K562 (cell line): ENCODE measurements at regions not wholly inside any gene's neighbourhood (a gene's known extent, or its start where the extent isn't known, plus 50 kb on each side); places are given as distances from the start of the nearest gene placed in this dataset.

ENCODE experiments used
- ARID1B ChIP-seq: fragments of 450-650 bp; IDR thresholded peaks from 2 replicates; pipeline ENCODE4 v1.6.1; 2016; ENCODE audit warnings: antibody characterized with exemption, mild to moderate bottlenecking, inconsistent platforms
- CBX3 ChIP-seq, 2 experiments: IDR thresholded peaks; 1 replicate in 1 of 2; 2 replicates in 1 of 2; pipeline ENCODE4 v1.6.1; 2012; ENCODE audit warnings: inconsistent platforms in 2 of 2, low read length in 2 of 2, borderline replicate concordance in 1 of 2, control low read depth in 1 of 2
- DDX20 ChIP-seq: fragments of 450-650 bp; IDR thresholded peaks from 2 replicates; pipeline ENCODE4 v1.6.1; 2016; ENCODE audit warnings: missing genetic modification characterization, low read depth, mild to moderate bottlenecking, missing compliant biosample characterization, moderate library complexity
- ETV6 ChIP-seq, 3 experiments: fragments of 150-350 bp in 1 of 3; sonication (generic) in 1 of 3; formaldehyde crosslinking in 1 of 3; IDR thresholded peaks; 2 replicates each; pipeline versions ENCODE4 v1.6.1 to v1.8.0; 2014 to 2022; ENCODE audit warnings: borderline replicate concordance in 2 of 3, low read depth in 2 of 3, antibody characterized with exemption in 1 of 3, low read length in 1 of 3, mild to moderate bottlenecking in 1 of 3, missing genetic modification reagents in 1 of 3
- EZH2 ChIP-seq: IDR thresholded peaks from 2 replicates; pipeline ENCODE4 v1.6.1; 2012; ENCODE audit warnings: low read depth, mild to moderate bottlenecking, inconsistent platforms, low read length, borderline replicate concordance
- HDAC8 ChIP-seq: fragments of 450-650 bp; IDR thresholded peaks from 2 replicates; pipeline ENCODE4 v1.6.1; 2016; ENCODE audit warnings: mild to moderate bottlenecking, missing genetic modification characterization, moderate library complexity, missing compliant biosample characterization
- KAT7 ChIP-seq: sonication (generic); formaldehyde crosslinking; IDR thresholded peaks from 2 replicates; pipeline ENCODE4 v1.8.0; 2022; ENCODE audit warnings: missing genetic modification reagents, mild to moderate bottlenecking, borderline replicate concordance
- KDM5B ChIP-seq: fragments of 200-600 bp; sonication (generic); IDR thresholded peaks from 2 replicates; pipeline ENCODE4 v1.6.1; 2012; ENCODE audit warnings: low read depth, mild to moderate bottlenecking, moderate library complexity, low read length, control low read depth, inconsistent platforms; ENCODE audit not compliant: insufficient replicate concordance
- NR1H2 ChIP-seq: sonication (generic); formaldehyde crosslinking; IDR thresholded peaks from 2 replicates; pipeline ENCODE4 v1.4.0; 2020; ENCODE audit warnings: mild to moderate bottlenecking, missing genetic modification reagents
- RCOR1 ChIP-seq, 2 experiments: IDR thresholded peaks; 2 replicates each; pipeline ENCODE4 v1.6.1; 2012; ENCODE audit warnings: low read depth in 2 of 2, low read length in 2 of 2, borderline replicate concordance in 1 of 2, improper control_type of control experiment in 1 of 2
- RNF2 ChIP-seq: sonication (generic); IDR thresholded peaks from 2 replicates; pipeline ENCODE4 v1.6.1; 2016
- SIX5 ChIP-seq, 2 experiments: IDR thresholded peaks; 2 replicates each; pipeline ENCODE4 v1.6.1; 2011; ENCODE audit warnings: low read length in 2 of 2, borderline replicate concordance in 1 of 2, low read depth in 1 of 2, mild to moderate bottlenecking in 1 of 2, moderate library complexity in 1 of 2; ENCODE audit not compliant: insufficient read depth in 1 of 2
- SMARCE1 ChIP-seq: fragments of 450-650 bp; IDR thresholded peaks from 2 replicates; pipeline ENCODE4 v1.7.1; 2016; ENCODE audit warnings: mild to moderate bottlenecking
- TSC22D4 ChIP-seq: fragments of 450-650 bp; IDR thresholded peaks from 2 replicates; pipeline ENCODE4 v1.6.1; 2016; ENCODE audit warnings: missing genetic modification characterization, missing biosample characterization, control low read depth
- YBX1 ChIP-seq: fragments of 450-650 bp; IDR thresholded peaks from 2 replicates; pipeline ENCODE4 v1.7.1; 2016; ENCODE audit warnings: mild to moderate bottlenecking
- ZBTB1 ChIP-seq: sonication (generic); formaldehyde crosslinking; IDR thresholded peaks from 2 replicates; pipeline ENCODE4 v1.8.1; 2023; ENCODE audit warnings: missing genetic modification reagents, low read depth, mild to moderate bottlenecking, borderline replicate concordance
- ZBTB43 ChIP-seq: sonication (generic); formaldehyde crosslinking; IDR thresholded peaks from 2 replicates; pipeline ENCODE4 v1.8.0; 2023; ENCODE audit warnings: mild to moderate bottlenecking, missing genetic modification reagents
- ZFP1 ChIP-seq: fragments of 450-650 bp; formaldehyde crosslinking; IDR thresholded peaks from 2 replicates; pipeline ENCODE4 v1.4.0; 2020; ENCODE audit warnings: mild to moderate bottlenecking, mixed read lengths
- ZKSCAN3 ChIP-seq: fragments of 250-450 bp; sonication (Bioruptor Pico); IDR thresholded peaks from 2 replicates; pipeline ENCODE4 v1.4.0; 2020
- ZNF41 ChIP-seq: fragments of 250-450 bp; sonication (Bioruptor Pico); conservative IDR thresholded peaks from 2 replicates; pipeline ENCODE4 v1.4.0; 2020; ENCODE audit warnings: mild to moderate bottlenecking
- TF ChIP-seq, protein P1 (sequence below): sonication (generic); formaldehyde crosslinking; IDR thresholded peaks from 2 replicates; pipeline ENCODE4 v1.8.0; 2023; ENCODE audit warnings: missing genetic modification reagents, mild to moderate bottlenecking, borderline replicate concordance
- TF ChIP-seq, protein P2 (sequence below): IDR thresholded peaks from 2 replicates; pipeline ENCODE4 v1.6.1; 2014; ENCODE audit warnings: antibody characterized with exemption

DNA sequence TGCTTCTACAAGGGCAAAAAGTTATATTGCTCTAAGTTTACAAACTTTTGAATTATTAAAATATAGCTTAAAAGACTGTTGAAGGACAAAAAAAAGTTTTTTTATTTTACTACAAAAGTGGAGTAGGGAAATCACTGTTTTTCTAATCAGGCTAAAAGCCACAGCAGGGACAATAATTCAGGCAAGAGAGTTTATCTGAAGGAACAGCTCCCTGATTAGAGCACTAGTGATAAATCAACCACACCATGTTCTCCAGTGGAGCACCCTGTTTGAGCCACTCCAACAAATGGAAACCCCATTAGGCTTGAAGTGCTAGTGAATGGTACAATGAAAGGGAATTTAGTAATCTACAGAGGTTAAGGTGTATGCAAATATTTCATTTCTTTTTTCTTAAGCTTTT is 357.1 kb downstream of the SEMA3D start (continued):
- TF ChIP-seq, protein P1, sequence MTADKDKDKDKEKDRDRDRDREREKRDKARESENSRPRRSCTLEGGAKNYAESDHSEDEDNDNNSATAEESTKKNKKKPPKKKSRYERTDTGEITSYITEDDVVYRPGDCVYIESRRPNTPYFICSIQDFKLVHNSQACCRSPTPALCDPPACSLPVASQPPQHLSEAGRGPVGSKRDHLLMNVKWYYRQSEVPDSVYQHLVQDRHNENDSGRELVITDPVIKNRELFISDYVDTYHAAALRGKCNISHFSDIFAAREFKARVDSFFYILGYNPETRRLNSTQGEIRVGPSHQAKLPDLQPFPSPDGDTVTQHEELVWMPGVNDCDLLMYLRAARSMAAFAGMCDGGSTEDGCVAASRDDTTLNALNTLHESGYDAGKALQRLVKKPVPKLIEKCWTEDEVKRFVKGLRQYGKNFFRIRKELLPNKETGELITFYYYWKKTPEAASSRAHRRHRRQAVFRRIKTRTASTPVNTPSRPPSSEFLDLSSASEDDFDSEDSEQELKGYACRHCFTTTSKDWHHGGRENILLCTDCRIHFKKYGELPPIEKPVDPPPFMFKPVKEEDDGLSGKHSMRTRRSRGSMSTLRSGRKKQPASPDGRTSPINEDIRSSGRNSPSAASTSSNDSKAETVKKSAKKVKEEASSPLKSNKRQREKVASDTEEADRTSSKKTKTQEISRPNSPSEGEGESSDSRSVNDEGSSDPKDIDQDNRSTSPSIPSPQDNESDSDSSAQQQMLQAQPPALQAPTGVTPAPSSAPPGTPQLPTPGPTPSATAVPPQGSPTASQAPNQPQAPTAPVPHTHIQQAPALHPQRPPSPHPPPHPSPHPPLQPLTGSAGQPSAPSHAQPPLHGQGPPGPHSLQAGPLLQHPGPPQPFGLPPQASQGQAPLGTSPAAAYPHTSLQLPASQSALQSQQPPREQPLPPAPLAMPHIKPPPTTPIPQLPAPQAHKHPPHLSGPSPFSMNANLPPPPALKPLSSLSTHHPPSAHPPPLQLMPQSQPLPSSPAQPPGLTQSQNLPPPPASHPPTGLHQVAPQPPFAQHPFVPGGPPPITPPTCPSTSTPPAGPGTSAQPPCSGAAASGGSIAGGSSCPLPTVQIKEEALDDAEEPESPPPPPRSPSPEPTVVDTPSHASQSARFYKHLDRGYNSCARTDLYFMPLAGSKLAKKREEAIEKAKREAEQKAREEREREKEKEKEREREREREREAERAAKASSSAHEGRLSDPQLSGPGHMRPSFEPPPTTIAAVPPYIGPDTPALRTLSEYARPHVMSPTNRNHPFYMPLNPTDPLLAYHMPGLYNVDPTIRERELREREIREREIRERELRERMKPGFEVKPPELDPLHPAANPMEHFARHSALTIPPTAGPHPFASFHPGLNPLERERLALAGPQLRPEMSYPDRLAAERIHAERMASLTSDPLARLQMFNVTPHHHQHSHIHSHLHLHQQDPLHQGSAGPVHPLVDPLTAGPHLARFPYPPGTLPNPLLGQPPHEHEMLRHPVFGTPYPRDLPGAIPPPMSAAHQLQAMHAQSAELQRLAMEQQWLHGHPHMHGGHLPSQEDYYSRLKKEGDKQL (CRISPR knock-in tag), result no peak
- TF ChIP-seq NR1H2 (CRISPR knock-in tag), result no peak
- no peak for TF ChIP-seq HDAC8 (tag)
- peak; percentile 96 to 100 for TF ChIP-seq RCOR1 (IDR thresholded peaks at IDR 0.05; ENCODE audit: borderline replicate concordance in 1 of 2, low read depth in 2 of 2, low read length in 2 of 2)
- peak; percentile 36; the same call in 1 of the 2 replicates for TF ChIP-seq SMARCE1
- no peak for TF ChIP-seq TSC22D4 (tag)
- TF ChIP-seq RNF2, result no peak
- TF ChIP-seq SIX5 (IDR thresholded peaks at IDR 0.05; ENCODE audit: borderline replicate concordance in 1 of 2, insufficient read depth in 1 of 2, low read depth in 1 of 2, low read length in 2 of 2), result no peak
- TF ChIP-seq ZBTB1 (CRISPR knock-in tag), result no peak
- TF ChIP-seq KAT7 (CRISPR knock-in tag), result no peak
- no peak for TF ChIP-seq YBX1
- peak; percentile 85 for TF ChIP-seq ARID1B
- TF ChIP-seq ZKSCAN3 (CRISPR knock-in tag), result no peak
- no peak for TF ChIP-seq DDX20 (tag)
- no peak for TF ChIP-seq ZBTB43
- TF ChIP-seq, protein P2, sequence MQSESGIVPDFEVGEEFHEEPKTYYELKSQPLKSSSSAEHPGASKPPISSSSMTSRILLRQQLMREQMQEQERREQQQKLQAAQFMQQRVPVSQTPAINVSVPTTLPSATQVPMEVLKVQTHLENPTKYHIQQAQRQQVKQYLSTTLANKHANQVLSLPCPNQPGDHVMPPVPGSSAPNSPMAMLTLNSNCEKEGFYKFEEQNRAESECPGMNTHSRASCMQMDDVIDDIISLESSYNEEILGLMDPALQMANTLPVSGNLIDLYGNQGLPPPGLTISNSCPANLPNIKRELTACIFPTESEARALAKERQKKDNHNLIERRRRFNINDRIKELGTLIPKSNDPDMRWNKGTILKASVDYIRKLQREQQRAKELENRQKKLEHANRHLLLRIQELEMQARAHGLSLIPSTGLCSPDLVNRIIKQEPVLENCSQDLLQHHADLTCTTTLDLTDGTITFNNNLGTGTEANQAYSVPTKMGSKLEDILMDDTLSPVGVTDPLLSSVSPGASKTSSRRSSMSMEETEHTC, result no peak
- no peak for TF ChIP-seq ZNF41 (CRISPR knock-in tag)
- TF ChIP-seq ETV6 (IDR thresholded peaks at IDR 0.05; ENCODE audit: borderline replicate concordance in 1 of 2, low read depth in 2 of 2, low read length in 1 of 2), result no peak
- no peak for TF ChIP-seq ETV6 (CRISPR knock-in tag; IDR thresholded peaks at IDR 0.05; ENCODE audit: borderline replicate concordance)
- no peak for TF ChIP-seq EZH2
- no peak for TF ChIP-seq ZFP1 (CRISPR knock-in tag)
- TF ChIP-seq CBX3 (IDR thresholded peaks at IDR 0.05; ENCODE audit: borderline replicate concordance in 1 of 2, low read length in 2 of 2), result no peak
- TF ChIP-seq KDM5B, result no peak
